Muscle layer of duodenum (tissue), 2 donors: ENCODE measurements at regions not wholly inside any gene's neighbourhood (a gene's known extent, or its start where the extent isn't known, plus 50 kb on each side); places are given as distances from the start of the nearest gene placed in this dataset.

Source experiments
- H3K27ac ChIP-seq: one replicate; pipeline ENCODE4 v1.7.0; 2013; ENCODE audit warnings: mild to moderate bottlenecking, low read length
- H3K27me3 ChIP-seq: one replicate; pipeline ENCODE4 v1.7.0; 2013; ENCODE audit warnings: low read depth, mild to moderate bottlenecking, control low read depth, low read length
- H3K36me3 ChIP-seq, 2 donors: one replicate each; pipeline ENCODE4 v1.7.0; 2013; ENCODE audit warnings: low read length in 2 of 2, control low read depth in 1 of 2, mild to moderate bottlenecking in 1 of 2; ENCODE audit not compliant: insufficient read depth in 2 of 2, control insufficient read depth in 1 of 2
- H3K4me1 ChIP-seq, 2 donors: one replicate each; pipeline ENCODE4 v1.7.0; 2013; ENCODE audit warnings: low read length in 2 of 2, mild to moderate bottlenecking in 2 of 2, control low read depth in 1 of 2, moderate library complexity in 1 of 2; ENCODE audit not compliant: insufficient read depth in 2 of 2, control insufficient read depth in 1 of 2
- H3K4me3 ChIP-seq, 2 donors: one replicate each; pipeline ENCODE4 v1.7.0; 2013; ENCODE audit warnings: low read length in 2 of 2, low read depth in 1 of 2, mild to moderate bottlenecking in 1 of 2
- H3K9me3 ChIP-seq, 2 donors: one replicate each; pipeline ENCODE4 v1.7.0; 2013; ENCODE audit warnings: low read length in 2 of 2, control low read depth in 1 of 2, mild to moderate bottlenecking in 1 of 2; ENCODE audit not compliant: control insufficient read depth in 1 of 2
- donor health status: healthy.

DNA sequence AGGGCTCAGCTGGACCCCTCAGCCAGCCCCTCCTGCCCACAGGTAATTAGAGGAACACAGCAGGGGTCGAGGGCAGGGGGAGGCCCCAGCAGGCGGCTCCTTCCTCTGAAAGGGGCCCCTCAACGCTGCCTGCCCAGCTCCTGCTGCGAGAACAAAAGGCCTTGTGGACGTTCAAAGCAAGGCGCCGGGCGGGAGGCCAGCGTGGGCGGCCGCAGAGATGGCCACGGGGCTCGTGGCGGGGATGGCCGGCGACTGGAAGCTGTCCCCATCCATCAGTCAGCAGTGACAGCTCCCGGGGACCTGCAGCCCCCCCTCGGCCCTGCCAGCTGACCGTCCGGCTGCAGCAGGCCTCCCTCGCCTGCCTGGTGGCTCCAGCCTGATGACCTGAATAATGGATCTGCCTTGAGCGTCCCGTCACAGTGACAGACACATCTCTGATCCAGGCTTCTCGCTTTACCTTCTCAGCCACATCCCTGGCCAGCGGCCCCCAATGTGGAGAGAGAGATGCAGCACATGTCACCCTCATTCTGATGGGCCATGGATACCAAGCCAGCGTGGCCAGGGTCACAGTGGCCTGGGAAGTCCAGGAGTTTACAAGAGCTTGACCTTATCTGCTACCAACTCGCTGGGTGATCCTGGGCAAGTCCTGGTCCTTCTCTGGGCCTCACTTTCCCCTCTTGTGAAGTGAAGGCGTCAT, 159.3 kb downstream of the MN1 start:
- H3K4me3 ChIP-seq: no peak overlapping the region
- H3K27ac ChIP-seq: no peak overlapping the region
- H3K4me1 ChIP-seq: peaks cover 0 to 11% of the 10 kb centered on the region in 2 donors
- H3K27me3 ChIP-seq: no peaks in the 10 kb centered on the region
- no peaks in the 10 kb centered on the region for H3K9me3 ChIP-seq
- no peaks in the 10 kb centered on the region for H3K36me3 ChIP-seq

DNA sequence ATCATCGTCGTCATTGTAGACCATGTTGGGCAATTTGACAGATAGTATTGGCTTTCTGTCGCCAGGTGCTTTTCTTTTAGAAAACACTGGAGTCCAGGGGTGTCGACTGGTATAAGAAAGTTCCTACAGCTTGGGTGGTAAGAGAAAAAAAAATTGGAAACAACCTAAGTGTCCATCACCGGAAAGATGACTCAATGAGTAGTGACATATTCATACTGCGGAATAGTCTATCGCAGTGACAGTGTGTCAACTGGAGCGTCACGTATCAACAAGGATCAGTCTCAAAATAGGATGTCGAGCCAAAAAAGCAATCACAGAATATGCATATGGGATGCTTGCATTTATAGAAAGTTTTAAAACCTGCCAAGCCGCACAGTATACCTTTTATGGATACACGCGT, 157.6 kb downstream of the MN1 start:
- peaks cover 0 to 5% of the 10 kb centered on the region in 2 donors for H3K4me1 ChIP-seq
- H3K36me3 ChIP-seq: no peaks in the 10 kb centered on the region
- H3K9me3 ChIP-seq: no peaks in the 10 kb centered on the region
- H3K4me3 ChIP-seq: no peak overlapping the region
- no peaks in the 10 kb centered on the region for H3K27me3 ChIP-seq
- no peak overlapping the region for H3K27ac ChIP-seq

DNA sequence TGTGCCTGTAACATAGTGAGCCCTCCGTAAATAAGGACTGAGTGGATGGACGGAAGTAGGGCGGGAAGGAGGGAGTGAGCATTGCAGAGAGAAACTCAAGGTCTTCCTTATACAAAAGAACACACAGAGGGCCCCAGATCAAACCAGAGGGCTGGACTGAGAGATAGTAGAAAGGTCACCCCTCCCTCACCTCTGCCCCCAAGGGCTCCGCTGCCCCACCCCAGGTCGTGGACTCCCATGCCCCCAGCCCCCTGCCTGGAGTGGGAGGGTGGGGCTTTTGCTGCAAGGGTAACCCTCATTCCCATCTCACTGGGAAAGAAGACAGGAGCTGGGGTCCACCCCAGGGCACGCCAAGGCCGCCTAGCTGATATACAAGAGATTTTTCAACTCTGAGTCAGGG, 157.0 kb downstream of the MN1 start:
- H3K4me1 ChIP-seq: peaks cover 0 to 5% of the 10 kb centered on the region in 2 donors
- H3K9me3 ChIP-seq: no peaks in the 10 kb centered on the region
- no peaks in the 10 kb centered on the region for H3K27me3 ChIP-seq
- H3K36me3 ChIP-seq: no peaks in the 10 kb centered on the region
- no peak overlapping the region for H3K4me3 ChIP-seq
- no peak overlapping the region for H3K27ac ChIP-seq

DNA sequence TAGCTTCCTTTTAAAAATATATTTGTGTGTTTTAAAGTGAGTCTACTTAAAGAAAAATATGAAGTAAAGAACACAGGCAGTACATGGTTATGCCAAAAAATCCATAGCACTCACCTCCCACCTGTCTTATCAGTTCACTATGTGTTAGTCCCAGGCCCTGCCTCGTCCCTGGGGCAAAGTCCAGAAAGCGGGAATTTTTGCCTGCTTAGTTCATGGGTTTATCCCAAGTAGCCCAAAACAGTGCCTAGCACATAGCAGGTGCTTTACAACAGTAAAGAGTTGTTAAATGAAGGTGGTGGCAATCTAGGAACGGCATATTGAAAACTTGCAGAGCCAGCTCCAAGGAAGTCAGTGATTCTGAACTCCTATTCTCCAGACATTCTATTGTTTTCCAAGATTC, 154.0 kb downstream of the MN1 start:
- no peaks in the 10 kb centered on the region for H3K4me1 ChIP-seq
- no peak overlapping the region for H3K27ac ChIP-seq
- H3K9me3 ChIP-seq: no peaks in the 10 kb centered on the region
- H3K36me3 ChIP-seq: no peaks in the 10 kb centered on the region
- no peak overlapping the region for H3K4me3 ChIP-seq
- no peaks in the 10 kb centered on the region for H3K27me3 ChIP-seq

DNA sequence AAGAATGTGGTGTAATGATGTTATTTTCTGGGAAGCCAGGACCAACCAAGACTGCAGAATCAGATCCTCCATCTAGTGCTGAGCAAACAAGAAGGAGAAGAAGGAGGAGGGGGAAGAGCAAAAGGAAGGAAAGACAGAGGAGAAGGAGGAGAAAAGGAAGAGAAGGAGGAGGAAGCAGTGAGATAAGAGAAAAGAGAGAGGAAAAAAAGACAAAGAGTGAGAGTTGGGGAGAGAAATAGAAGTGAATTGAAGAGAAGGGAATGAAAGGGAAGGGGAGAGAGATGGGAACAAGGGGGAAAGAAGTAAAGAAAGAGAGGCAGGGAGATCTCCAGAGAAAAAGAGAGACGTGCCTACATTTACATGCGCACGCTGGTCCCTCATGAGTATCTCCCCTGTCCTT, 153.5 kb downstream of the MN1 start:
- H3K9me3 ChIP-seq: no peaks in the 10 kb centered on the region
- H3K27me3 ChIP-seq: no peaks in the 10 kb centered on the region
- no peak overlapping the region for H3K4me3 ChIP-seq
- no peak overlapping the region for H3K27ac ChIP-seq
- no peaks in the 10 kb centered on the region for H3K36me3 ChIP-seq
- H3K4me1 ChIP-seq: no peaks in the 10 kb centered on the region

DNA sequence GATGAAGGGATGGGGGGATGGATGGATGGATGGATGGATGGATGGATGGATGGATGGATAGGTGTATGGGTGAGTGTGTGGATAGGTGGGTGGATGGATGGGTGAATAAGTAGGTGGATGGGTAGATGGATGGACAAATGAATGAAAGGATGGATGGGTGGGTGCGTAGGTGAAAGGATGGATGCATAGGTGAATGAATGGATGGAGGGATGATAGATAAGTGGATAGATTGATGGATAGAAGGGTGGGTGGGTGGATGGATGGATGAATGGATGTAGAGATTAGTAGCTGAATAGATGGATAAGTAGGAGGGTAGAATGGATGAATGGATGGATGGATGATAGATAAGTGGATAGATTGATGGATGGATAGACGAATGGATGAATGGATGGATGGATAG, 152.7 kb downstream of the MN1 start:
- no peaks in the 10 kb centered on the region for H3K27me3 ChIP-seq
- H3K9me3 ChIP-seq: no peaks in the 10 kb centered on the region
- no peaks in the 10 kb centered on the region for H3K4me1 ChIP-seq
- H3K36me3 ChIP-seq: no peaks in the 10 kb centered on the region
- no peak overlapping the region for H3K4me3 ChIP-seq
- no peak overlapping the region for H3K27ac ChIP-seq

DNA sequence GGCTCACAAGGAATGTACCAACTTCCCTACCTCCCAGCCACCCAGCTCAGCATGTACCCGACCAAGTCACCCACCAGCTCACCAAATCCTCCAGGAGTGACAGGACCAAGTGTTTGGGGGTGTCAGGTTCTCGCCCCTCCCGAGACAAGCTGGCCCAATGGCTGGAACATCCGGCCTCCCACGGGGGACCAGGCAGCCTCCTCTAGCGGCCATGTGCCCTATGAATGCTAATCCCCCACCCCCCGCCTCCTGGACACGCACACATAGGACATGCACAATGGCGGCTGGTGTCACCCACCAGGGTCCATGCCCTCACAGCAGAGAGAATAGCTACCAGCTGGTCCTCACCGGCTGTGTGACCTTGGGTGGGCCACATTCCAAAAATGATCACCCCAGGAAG, 151.0 kb downstream of the MN1 start:
- Histone ChIP-seq H3K4me1 (no peaks in the 10 kb centered on the region), H3K27ac (no peak overlapping the region), H3K9me3 (no peaks in the 10 kb centered on the region), H3K36me3 (no peaks in the 10 kb centered on the region), H3K27me3 (no peaks in the 10 kb centered on the region), H3K4me3 (no peak overlapping the region)

DNA sequence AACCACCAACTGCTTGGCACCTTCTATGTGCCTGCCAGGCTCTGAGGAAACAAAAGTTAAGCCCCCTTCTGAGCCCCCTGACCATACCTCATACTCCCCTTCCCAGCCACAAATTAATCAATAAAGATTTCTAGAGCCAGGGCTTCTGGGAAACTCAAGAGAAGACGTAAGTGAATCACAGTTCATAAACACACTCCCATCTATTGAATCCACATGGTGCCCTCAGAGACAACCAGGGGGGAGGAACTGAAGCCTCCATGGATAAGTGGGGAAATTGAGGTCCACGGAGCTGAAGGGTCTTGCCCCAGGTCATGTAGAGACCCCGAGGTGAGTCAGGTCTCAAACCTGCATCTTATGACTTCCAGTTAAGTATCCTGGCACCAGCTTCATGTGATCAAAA, 150.6 kb downstream of the MN1 start:
- no peaks in the 10 kb centered on the region for H3K4me1 ChIP-seq
- H3K9me3 ChIP-seq: no peaks in the 10 kb centered on the region
- H3K36me3 ChIP-seq: no peaks in the 10 kb centered on the region
- no peaks in the 10 kb centered on the region for H3K27me3 ChIP-seq
- H3K27ac ChIP-seq: no peak overlapping the region
- H3K4me3 ChIP-seq: no peak overlapping the region

DNA sequence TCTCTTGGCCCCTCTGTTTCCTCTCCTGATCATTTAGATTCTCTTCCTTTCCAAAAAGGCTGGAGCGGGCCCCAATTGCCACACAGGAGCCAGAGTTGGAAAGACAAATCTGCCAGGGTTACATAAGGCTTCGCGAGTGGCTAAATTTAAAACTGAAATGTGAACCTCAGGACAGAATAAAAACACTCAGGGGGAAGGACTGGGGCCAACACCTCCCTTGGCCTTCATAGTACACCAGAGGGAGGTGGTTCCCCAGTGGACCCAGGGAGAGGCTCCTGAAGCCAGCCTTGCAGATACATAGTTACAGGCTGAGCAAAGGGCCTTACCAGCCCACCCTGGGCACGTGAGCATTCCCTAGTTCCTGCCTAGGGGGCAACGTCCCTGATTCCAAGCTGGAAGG, 150.1 kb downstream of the MN1 start:
- Histone ChIP-seq H3K36me3 (no peaks in the 10 kb centered on the region), H3K4me3 (no peak overlapping the region), H3K9me3 (peaks cover 0 to 5% of the 10 kb centered on the region in 2 donors), H3K27me3 (no peaks in the 10 kb centered on the region), H3K4me1 (no peaks in the 10 kb centered on the region), H3K27ac (no peak overlapping the region)

DNA sequence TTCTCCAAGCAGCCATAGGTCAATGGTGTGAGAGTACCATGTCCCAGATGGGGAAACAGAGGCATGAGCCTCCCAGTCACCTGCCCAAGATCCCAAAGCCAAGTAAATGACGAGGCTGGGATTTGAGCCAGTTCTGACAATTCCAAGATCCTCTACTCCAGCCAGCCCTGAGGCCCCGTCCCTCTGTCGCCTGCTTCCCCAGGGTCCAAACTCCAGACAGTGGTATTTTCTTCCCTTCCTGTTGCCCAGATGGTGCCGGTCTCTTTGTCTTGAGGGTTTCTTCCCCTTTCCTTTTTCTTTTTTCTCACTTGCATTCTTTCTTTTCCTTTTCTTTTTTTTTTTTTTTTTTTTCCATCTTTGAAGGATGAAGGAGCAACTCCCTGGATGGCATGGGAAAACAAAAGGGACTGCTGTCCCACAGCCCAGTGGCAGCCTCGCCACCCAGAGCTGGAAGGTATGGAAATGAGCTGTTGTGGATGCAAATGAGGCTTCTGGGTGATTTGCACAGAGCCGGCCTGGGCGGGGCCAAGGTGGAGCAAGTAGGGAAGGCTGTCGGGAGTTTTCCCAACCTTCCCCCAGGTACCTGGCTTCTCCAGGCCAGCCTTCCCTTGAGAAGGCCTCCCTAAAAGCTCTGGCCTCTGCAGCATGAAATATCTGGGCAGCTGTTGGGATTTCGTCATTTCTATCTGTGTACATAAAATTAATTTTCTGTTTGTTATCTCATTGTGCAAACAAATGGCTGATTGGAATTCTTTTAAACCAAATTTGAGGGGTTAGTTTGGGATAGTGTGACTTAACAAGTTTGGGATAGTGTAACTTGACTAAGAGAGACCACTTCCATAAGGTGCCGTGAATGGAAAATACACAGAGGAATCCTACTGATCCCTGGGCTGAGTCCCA, 146.8 kb downstream of the MN1 start:
- no peaks in the 10 kb centered on the region for H3K36me3 ChIP-seq
- H3K4me3 ChIP-seq: no peak overlapping the region
- no peaks in the 10 kb centered on the region for H3K4me1 ChIP-seq
- H3K27me3 ChIP-seq: no peaks in the 10 kb centered on the region
- no peak overlapping the region for H3K27ac ChIP-seq
- peaks cover 0 to 9% of the 10 kb centered on the region in 2 donors for H3K9me3 ChIP-seq

DNA sequence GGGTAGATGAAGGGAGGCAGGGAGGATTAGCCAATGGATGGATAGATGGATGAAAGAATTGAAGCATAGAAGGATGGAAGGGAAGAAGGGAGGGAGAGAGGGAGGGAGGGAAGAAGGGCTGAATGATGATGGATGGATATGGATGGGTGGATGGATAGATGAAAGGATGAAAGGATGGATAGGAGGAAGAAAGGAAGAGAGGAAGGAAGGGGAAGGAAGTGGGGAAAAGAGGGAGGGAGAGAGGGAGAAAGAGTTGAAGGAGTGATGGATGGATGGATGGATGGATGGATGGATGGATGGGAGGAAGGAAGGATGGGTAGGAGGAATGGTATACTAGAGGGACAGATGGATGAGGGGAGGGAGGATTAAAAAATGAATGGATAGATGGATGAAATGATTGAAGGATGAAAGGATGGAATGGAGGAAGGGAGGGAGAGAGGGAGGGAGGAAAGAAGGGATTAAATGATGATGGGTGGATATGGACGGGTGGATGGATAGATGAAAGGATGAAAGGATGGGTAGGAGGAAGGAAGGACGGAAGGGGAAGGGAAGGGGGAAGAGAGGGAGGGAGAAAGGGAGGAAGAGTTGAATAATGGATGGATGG, 145.9 kb downstream of the MN1 start:
- Histone ChIP-seq H3K27me3 (no peaks in the 10 kb centered on the region), H3K27ac (no peak overlapping the region), H3K9me3 (peaks cover 0 to 9% of the 10 kb centered on the region in 2 donors), H3K36me3 (no peaks in the 10 kb centered on the region), H3K4me3 (no peak overlapping the region), H3K4me1 (no peaks in the 10 kb centered on the region)
